ENCODE measurements at regions not wholly inside any gene's neighbourhood (a gene's known extent, or its start where the extent isn't known, plus 50 kb on each side); places are given as distances from the start of the nearest gene placed in this dataset.
A peak's percentile ranks its signal among the peaks of the same experiment; 100 is the strongest.

DNA sequence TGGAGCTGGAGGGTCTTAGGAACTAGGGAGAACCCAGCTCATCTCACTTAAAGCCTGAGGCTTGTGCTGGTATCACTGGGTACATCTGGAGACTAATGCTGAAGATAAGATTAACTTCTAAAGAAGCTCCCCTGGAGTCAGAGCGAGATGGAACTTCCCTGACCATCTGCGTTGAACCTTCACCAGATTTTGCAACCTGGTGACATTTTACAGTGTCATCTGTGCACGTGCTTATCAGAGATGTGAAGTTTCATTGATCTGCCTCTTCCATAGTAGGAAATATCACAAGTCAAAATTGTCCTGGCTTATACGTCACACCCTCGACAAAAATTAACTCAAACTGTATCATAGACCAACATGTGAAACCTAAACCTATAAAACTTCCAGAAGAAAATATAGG lies 395.5 kb downstream of the SHQ1 start:
- 86 to 89% methylated on average over 5 of the region's 5 CpGs for WGBS, 2 donors
- no peak for TF ChIP-seq POLR2A (IDR thresholded peaks at IDR 0.05)
- TF ChIP-seq, protein P1, sequence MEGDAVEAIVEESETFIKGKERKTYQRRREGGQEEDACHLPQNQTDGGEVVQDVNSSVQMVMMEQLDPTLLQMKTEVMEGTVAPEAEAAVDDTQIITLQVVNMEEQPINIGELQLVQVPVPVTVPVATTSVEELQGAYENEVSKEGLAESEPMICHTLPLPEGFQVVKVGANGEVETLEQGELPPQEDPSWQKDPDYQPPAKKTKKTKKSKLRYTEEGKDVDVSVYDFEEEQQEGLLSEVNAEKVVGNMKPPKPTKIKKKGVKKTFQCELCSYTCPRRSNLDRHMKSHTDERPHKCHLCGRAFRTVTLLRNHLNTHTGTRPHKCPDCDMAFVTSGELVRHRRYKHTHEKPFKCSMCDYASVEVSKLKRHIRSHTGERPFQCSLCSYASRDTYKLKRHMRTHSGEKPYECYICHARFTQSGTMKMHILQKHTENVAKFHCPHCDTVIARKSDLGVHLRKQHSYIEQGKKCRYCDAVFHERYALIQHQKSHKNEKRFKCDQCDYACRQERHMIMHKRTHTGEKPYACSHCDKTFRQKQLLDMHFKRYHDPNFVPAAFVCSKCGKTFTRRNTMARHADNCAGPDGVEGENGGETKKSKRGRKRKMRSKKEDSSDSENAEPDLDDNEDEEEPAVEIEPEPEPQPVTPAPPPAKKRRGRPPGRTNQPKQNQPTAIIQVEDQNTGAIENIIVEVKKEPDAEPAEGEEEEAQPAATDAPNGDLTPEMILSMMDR (IDR thresholded peaks at IDR 0.05): no peak
- Histone ChIP-seq H3K27me3 (no peaks in the 10 kb centered on the region), H3K36me3 (ENCODE audit: low read depth, missing control alignments) (no peaks in the 10 kb centered on the region), H3K27ac (no peak overlapping the region), H3K4me1 (peaks cover 3% of the 10 kb centered on the region), H3K4me3 (no peak overlapping the region), H3K9me3 (no peaks in the 10 kb centered on the region)
- intact Hi-C loops (cut with DNase I; ENCODE audit: low total_unique reads): no loop called here
- DNase-seq: no peak

DNA sequence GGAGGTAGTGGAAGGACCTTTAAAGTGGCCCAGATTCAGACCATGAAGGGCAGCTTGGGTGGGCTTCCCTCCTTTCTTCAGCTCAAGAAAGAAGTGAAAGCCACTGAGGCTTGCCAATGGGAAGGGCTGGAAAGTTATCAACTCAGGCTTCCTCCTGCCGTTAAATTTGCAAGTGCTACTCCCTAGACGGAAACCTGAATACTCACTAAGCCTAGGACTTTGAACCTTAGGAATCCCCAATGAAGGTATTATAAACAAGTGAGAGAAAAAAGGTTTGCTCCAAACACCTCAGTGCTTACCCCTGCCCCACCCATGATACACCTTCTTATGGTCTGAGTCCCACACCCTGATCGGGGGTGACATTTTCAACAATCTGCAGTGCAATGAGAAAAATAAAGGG lies 396.4 kb downstream of the SHQ1 start:
- peaks cover 9% of the 10 kb centered on the region for H3K4me1 ChIP-seq
- H3K4me3 ChIP-seq: no peak overlapping the region
- no peaks in the 10 kb centered on the region for H3K9me3 ChIP-seq
- intact Hi-C loops (cut with DNase I; ENCODE audit: low total_unique reads): no loop called here
- DNase-seq: no peak
- H3K36me3 ChIP-seq (ENCODE audit: low read depth, missing control alignments): no peaks in the 10 kb centered on the region
- 87% methylated on average over 3 of the region's 3 CpGs for WGBS, 2 donors
- H3K27ac ChIP-seq: no peak overlapping the region
- no peaks in the 10 kb centered on the region for H3K27me3 ChIP-seq
- TF ChIP-seq, protein P1 (IDR thresholded peaks at IDR 0.05): no peak
- TF ChIP-seq POLR2A (IDR thresholded peaks at IDR 0.05): no peak

DNA sequence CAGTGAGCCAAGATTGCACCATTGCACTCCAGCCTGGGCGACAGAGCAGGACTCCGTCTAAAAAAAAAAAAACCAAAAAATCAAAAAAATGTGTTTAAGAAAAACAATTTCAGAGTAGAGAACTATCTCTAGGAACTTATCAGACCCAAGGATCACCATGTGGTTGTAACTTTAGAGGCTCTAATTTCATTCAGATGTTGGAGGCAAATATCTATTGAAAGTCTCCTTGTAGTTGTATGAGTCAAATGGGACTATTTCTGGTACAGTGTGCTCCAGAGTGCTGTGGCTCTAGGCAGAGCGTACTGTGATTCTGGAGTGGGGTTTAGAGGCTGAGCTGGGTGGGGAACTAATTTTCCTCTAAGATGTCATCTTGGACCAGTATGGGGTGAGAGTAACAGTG lies 398.7 kb downstream of the SHQ1 start:
- intact Hi-C loops (cut with DNase I; ENCODE audit: low total_unique reads): no loop called here
- Histone ChIP-seq H3K27ac (no peak overlapping the region), H3K9me3 (no peaks in the 10 kb centered on the region)

DNA sequence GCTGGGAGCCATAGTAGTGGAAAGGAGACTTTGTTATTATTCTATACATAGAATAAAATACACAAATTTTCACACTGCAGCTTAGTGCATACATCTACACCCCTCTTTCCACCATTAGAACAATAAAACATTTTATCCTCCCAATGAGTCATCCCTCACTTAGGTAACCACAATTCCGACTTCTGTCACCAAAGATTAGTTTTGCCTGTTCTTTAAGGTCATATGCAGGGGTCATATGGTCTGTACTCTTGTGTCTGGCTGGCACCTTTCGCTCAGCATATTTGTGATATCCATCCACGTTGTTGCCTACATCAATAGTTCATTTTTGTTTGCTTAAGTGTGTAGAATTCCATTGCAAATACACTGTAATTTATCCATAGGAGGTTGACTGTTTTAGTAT lies 399.4 kb downstream of the SHQ1 start:
- H3K27ac ChIP-seq: peak overlapping the region in 1 of 2 donors; percentile 86
- 61 to 73% methylated on average over 3 of the region's 3 CpGs for WGBS, 2 donors
- H3K9me3 ChIP-seq: no peaks in the 10 kb centered on the region
- no peak for TF ChIP-seq POLR2A (IDR thresholded peaks at IDR 0.05)
- TF ChIP-seq, protein P1 (IDR thresholded peaks at IDR 0.05): no peak
- no peak overlapping the region for H3K4me3 ChIP-seq
- intact Hi-C loops (cut with DNase I; ENCODE audit: low total_unique reads): no loop called here
- no peaks in the 10 kb centered on the region for H3K27me3 ChIP-seq
- H3K36me3 ChIP-seq (ENCODE audit: low read depth, missing control alignments): no peaks in the 10 kb centered on the region
- peaks cover 17% of the 10 kb centered on the region for H3K4me1 ChIP-seq
- DNase-seq: no peak

More for the DNA sequence above, 398.7 kb downstream of the SHQ1 start:
- H3K27me3 ChIP-seq: no peaks in the 10 kb centered on the region
- WGBS, 2 donors: 79 to 87% methylated on average over 3 of the region's 3 CpGs
- no peak overlapping the region for H3K4me3 ChIP-seq
- no peaks in the 10 kb centered on the region for H3K36me3 ChIP-seq (ENCODE audit: low read depth, missing control alignments)
- no peak for DNase-seq
- peaks cover 17% of the 10 kb centered on the region for H3K4me1 ChIP-seq
- TF ChIP-seq, protein P1 (IDR thresholded peaks at IDR 0.05): no peak
- no peak for TF ChIP-seq POLR2A (IDR thresholded peaks at IDR 0.05)

DNA sequence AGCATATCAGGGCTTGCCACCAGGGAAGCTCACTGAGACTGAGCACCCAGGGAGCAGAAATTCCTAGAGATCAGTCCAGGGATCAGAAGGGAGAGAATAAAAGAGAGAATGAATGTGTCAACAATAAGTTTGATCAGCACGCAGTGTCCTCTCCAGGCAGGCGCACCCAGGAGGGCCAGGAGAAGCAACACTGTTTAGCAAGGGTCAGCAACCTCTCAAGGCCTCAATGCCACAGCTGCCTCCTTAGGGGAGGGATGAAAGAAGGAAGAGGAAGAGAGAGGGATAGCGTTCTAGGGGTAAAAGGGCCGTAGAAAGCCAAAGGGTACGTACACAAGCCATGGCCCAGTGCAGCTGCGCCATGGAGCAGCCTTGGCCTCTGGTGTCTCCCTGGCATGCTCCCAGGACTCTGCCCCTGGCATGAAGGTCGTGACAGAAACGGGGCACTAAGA lies 399.8 kb downstream of the SHQ1 start:
- no peaks in the 10 kb centered on the region for H3K9me3 ChIP-seq
- no peaks in the 10 kb centered on the region for H3K27me3 ChIP-seq
- TF ChIP-seq, protein P1 (IDR thresholded peaks at IDR 0.05): no peak
- no peak for TF ChIP-seq POLR2A (IDR thresholded peaks at IDR 0.05)
- no peaks in the 10 kb centered on the region for H3K36me3 ChIP-seq (ENCODE audit: low read depth, missing control alignments)
- peak; percentile 62 for DNase-seq
- peaks cover 17% of the 10 kb centered on the region for H3K4me1 ChIP-seq
- H3K27ac ChIP-seq: peak overlapping the region in 1 of 2 donors; percentile 86
- WGBS, 2 donors: 44 to 47% methylated on average over 8 of the region's 8 CpGs
- intact Hi-C loops (cut with DNase I; ENCODE audit: low total_unique reads): no loop called here
- H3K4me3 ChIP-seq: no peak overlapping the region

Measured in testis (tissue), 2 donors.